ENCODE measurements at regions not wholly inside any gene's neighbourhood (a gene's known extent, or its start where the extent isn't known, plus 50 kb on each side); places are given as distances from the start of the nearest gene placed in this dataset.

DNA sequence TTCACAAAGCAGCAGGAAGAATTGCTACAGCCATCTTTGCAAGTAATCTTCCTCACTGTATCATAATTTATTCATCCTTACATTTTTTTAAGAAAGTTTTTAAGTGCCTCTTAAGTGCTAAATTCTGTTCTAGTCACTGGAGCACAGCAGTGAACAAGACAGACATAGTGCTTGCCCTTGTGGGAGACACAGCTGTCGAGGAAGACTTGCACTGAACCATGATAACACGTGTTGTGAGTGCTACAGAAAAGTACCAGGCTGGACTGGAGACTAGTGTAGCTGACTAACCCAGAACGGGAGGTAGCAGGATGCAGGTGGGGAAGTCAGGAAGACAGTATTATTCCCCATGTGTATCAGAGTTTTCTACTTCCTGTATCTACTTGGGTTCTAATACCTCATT lies 300.6 kb downstream of the TBL1XR1 start:
- Histone ChIP-seq H3K9me3 (no peaks in the 10 kb centered on the region), H3K27ac (no peak overlapping the region), H3K4me3 (no peak overlapping the region), H3K27me3 (no peaks in the 10 kb centered on the region), H3K36me3 (no peaks in the 10 kb centered on the region), H3K4me1 (no peaks in the 10 kb centered on the region)
- no peak for DNase-seq
- TF ChIP-seq POLR2A (IDR thresholded peaks at IDR 0.05) = no peak
- TF ChIP-seq, protein P1, sequence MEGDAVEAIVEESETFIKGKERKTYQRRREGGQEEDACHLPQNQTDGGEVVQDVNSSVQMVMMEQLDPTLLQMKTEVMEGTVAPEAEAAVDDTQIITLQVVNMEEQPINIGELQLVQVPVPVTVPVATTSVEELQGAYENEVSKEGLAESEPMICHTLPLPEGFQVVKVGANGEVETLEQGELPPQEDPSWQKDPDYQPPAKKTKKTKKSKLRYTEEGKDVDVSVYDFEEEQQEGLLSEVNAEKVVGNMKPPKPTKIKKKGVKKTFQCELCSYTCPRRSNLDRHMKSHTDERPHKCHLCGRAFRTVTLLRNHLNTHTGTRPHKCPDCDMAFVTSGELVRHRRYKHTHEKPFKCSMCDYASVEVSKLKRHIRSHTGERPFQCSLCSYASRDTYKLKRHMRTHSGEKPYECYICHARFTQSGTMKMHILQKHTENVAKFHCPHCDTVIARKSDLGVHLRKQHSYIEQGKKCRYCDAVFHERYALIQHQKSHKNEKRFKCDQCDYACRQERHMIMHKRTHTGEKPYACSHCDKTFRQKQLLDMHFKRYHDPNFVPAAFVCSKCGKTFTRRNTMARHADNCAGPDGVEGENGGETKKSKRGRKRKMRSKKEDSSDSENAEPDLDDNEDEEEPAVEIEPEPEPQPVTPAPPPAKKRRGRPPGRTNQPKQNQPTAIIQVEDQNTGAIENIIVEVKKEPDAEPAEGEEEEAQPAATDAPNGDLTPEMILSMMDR (IDR thresholded peaks at IDR 0.05) = no peak

GRCh38 chr3:176896165-176896564 lies 301.1 kb downstream of the TBL1XR1 start:
- Histone ChIP-seq H3K9me3 (no peaks in the 10 kb centered on the region), H3K36me3 (no peaks in the 10 kb centered on the region), H3K4me1 (no peaks in the 10 kb centered on the region), H3K27me3 (no peaks in the 10 kb centered on the region), H3K27ac (no peak overlapping the region), H3K4me3 (no peak overlapping the region)
- TF ChIP-seq, protein P1 (IDR thresholded peaks at IDR 0.05) = no peak
- no peak for TF ChIP-seq POLR2A (IDR thresholded peaks at IDR 0.05)
- no peak for DNase-seq

- no peak for TF ChIP-seq POLR2A (IDR thresholded peaks at IDR 0.05)
- TF ChIP-seq, protein P1 (IDR thresholded peaks at IDR 0.05) = no peak
Measured at GRCh38 chr3:176879710-176880109, 317.6 kb downstream of the TBL1XR1 start.

DNA sequence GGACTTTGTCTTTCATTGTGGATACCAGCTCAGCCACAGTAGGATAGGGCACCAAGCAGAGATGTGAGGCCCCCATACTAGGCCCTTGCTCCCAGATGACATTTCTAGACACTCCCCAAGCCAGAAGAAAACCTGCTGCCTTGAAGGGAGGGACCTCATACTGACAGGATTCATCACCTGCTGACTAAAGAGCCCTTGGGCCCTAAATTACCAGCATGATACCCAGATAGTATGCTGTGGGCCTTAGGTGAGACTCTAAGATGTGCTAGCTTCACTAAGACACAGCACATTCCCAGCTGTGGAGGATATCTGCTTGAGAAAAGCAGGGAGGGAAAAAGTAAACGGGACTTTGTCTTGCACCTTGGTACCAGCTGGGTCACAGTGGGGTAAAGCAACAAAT lies 324.0 kb downstream of the TBL1XR1 start:
- no peak overlapping the region for H3K27ac ChIP-seq

More at GRCh38 chr3:176879710-176880109, 317.6 kb downstream of the TBL1XR1 start:
- H3K36me3 ChIP-seq = no peaks in the 10 kb centered on the region
- no peaks in the 10 kb centered on the region for H3K27me3 ChIP-seq
- no peaks in the 10 kb centered on the region for H3K9me3 ChIP-seq
- no peak overlapping the region for H3K27ac ChIP-seq
- H3K4me1 ChIP-seq = no peaks in the 10 kb centered on the region
- no peak overlapping the region for H3K4me3 ChIP-seq
- DNase-seq = no peak

GRCh38 chr3:176872771-176873209 lies 324.5 kb downstream of the TBL1XR1 start:
- Histone ChIP-seq H3K27me3 (no peaks in the 10 kb centered on the region), H3K9me3 (no peaks in the 10 kb centered on the region), H3K36me3 (no peaks in the 10 kb centered on the region), H3K4me1 (no peaks in the 10 kb centered on the region), H3K27ac (no peak overlapping the region), H3K4me3 (no peak overlapping the region)
- no peak for TF ChIP-seq POLR2A (IDR thresholded peaks at IDR 0.05)
- TF ChIP-seq, protein P1 (IDR thresholded peaks at IDR 0.05) = peak; percentile 41 to 74 (median 69)
- DNase-seq = peak; percentile 34 to 66 (median 48)

More for the DNA sequence above, 324.0 kb downstream of the TBL1XR1 start:
- H3K4me1 ChIP-seq = no peaks in the 10 kb centered on the region
- no peaks in the 10 kb centered on the region for H3K9me3 ChIP-seq
- H3K36me3 ChIP-seq = no peaks in the 10 kb centered on the region
- H3K27me3 ChIP-seq = no peaks in the 10 kb centered on the region
- TF ChIP-seq, protein P1 (IDR thresholded peaks at IDR 0.05) = no peak
- TF ChIP-seq POLR2A (IDR thresholded peaks at IDR 0.05) = no peak
- no peak overlapping the region for H3K4me3 ChIP-seq
- no peak for DNase-seq

DNA sequence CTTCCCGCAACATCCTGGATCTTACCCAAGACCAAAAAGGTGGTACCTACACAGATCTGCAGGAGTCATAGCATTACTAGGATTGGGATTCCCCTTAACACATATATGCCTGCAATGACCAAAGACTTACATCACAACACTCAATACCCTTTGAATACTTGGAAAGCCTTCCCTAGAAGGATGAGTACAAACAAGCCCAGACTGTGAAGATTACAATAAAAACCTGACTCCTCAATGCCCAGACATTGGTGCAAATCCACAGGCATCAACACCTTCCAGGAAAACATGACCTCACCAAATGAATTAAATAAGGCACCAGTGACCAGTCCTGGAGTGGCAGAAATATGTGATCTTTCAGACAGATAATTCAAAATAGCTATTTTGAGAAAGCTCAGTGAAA lies 326.8 kb downstream of the TBL1XR1 start:
- TF ChIP-seq, protein P1 (IDR thresholded peaks at IDR 0.05) = no peak
- no peak for TF ChIP-seq POLR2A (IDR thresholded peaks at IDR 0.05)
- Histone ChIP-seq H3K4me1 (no peaks in the 10 kb centered on the region), H3K27me3 (no peaks in the 10 kb centered on the region)

More for the DNA sequence above, 326.8 kb downstream of the TBL1XR1 start:
- H3K27ac ChIP-seq = no peak overlapping the region
- H3K4me3 ChIP-seq = no peak overlapping the region
- no peaks in the 10 kb centered on the region for H3K9me3 ChIP-seq
- DNase-seq = no peak
- H3K36me3 ChIP-seq = no peaks in the 10 kb centered on the region

Data from Peyer's patch (tissue), 4 donors.